ENCODE measurements at regions not wholly inside any gene's neighbourhood (a gene's known extent, or its start where the extent isn't known, plus 50 kb on each side); places are given as distances from the start of the nearest gene placed in this dataset.
"Not testable (repeated sequence)": the region's sequence is repeated elsewhere in the genome, so short reads cannot be mapped to it uniquely, and the experiment has no call there.

- TF ChIP-seq CTCF, POLR2A (IDR thresholded peaks at IDR 0.05): not testable (repeated sequence)
Measured at GRCh38 chr2:89224803-89225202, 533.3 kb downstream of the RPIA start.
